ENCODE measurements at regions not wholly inside any gene's neighbourhood (a gene's known extent, or its start where the extent isn't known, plus 50 kb on each side); places are given as distances from the start of the nearest gene placed in this dataset.

DNA sequence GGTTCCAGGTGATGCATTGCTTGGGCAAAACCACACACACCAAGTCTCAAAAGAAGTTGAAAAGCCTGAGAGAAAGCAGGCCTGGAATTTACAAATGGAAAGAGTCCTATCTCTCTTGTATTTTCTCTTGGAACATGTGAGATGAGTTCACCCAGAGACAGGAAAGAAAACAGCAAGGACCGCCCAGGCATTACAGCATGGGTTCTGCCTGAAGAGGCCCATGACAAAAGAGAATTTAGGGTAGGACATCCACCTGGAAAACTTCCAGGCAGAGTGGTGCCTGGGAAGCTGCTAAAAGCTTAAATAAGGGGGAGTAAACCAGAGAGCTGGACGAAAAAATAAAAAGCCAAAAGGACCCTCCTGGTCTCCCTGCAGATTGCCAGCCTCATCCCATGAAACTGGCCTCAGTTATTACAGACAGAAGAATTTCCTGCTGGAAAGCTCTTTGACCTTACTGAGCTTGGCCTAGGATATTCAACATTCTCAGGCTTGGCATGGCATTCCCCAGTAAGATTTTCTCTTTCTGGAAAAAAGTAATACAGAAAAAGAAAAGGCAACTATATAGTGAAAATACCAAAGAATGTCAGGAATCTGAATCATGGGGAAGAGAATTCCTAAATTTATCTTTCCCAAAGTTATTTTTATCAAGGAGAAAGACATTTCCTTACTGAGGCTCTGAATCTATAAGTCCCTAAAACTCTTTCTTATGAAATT is 121.3 kb upstream of the NUDT4 start:
- no peak overlapping the region for H3K4me3 ChIP-seq (replicated peaks; ENCODE audit: low read depth, low read length)
- TF ChIP-seq, protein P1, sequence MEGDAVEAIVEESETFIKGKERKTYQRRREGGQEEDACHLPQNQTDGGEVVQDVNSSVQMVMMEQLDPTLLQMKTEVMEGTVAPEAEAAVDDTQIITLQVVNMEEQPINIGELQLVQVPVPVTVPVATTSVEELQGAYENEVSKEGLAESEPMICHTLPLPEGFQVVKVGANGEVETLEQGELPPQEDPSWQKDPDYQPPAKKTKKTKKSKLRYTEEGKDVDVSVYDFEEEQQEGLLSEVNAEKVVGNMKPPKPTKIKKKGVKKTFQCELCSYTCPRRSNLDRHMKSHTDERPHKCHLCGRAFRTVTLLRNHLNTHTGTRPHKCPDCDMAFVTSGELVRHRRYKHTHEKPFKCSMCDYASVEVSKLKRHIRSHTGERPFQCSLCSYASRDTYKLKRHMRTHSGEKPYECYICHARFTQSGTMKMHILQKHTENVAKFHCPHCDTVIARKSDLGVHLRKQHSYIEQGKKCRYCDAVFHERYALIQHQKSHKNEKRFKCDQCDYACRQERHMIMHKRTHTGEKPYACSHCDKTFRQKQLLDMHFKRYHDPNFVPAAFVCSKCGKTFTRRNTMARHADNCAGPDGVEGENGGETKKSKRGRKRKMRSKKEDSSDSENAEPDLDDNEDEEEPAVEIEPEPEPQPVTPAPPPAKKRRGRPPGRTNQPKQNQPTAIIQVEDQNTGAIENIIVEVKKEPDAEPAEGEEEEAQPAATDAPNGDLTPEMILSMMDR (IDR thresholded peaks at IDR 0.05; ENCODE audit: low read depth, low read length, missing control alignments), result no peak
- DNase-seq (ENCODE audit: extremely low read depth, low read depth), result no peak

DNA sequence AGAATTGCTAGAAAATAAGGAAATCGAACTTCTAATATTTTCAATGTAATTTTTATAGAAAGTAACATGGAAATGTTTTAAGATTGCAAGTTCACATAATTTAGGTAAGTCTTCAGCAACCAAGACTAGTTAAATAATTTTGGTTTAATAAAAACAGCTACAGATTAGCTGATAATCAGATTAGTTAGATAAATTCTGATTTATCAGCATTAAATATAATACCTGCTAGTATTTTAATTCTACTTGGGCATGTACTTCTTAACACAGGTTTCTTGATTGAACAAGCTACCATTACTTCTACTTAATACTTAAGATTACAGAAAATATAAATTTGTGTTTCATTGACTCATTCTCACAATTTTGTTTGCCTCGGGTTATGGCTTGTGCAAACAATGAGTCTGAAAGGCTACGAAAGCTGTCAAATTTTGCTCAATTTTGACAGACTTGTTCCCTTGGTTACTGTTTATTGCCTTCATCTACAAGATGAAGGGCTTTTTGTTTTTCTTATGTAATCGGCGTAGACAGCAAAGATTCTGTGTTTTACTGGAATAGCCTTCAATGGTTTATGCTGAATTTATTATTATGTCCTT is 116.1 kb upstream of the NUDT4 start:
- no peak overlapping the region for H3K4me3 ChIP-seq (replicated peaks; ENCODE audit: low read depth, low read length)
- TF ChIP-seq, protein P1 (IDR thresholded peaks at IDR 0.05; ENCODE audit: low read depth, low read length, missing control alignments), result no peak
- no peak for DNase-seq (ENCODE audit: extremely low read depth, low read depth)

DNA sequence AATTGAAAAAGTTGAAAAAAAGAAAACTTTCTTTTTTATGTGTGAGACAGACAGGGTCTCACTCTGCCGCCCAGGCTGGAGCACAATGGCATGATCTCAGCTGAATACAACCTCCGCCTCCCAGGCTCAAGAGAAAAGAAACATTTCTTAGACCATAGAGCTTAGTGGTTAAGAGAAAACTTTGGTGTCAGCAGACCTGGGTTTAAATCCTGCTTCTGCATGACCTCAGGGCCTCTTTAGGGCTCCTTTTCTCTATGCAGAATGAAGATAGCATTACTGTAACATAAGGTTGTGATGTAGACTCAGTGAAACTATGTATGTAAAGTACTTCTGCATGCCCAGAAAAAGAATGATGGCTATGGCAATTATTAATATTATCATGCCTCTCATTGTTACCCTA is 104.7 kb upstream of the NUDT4 start:
- no peak overlapping the region for H3K4me3 ChIP-seq (replicated peaks; ENCODE audit: low read depth, low read length)
- no peak for DNase-seq (ENCODE audit: extremely low read depth, low read depth)
- TF ChIP-seq, protein P1 (IDR thresholded peaks at IDR 0.05; ENCODE audit: low read depth, low read length, missing control alignments), result no peak

DNA sequence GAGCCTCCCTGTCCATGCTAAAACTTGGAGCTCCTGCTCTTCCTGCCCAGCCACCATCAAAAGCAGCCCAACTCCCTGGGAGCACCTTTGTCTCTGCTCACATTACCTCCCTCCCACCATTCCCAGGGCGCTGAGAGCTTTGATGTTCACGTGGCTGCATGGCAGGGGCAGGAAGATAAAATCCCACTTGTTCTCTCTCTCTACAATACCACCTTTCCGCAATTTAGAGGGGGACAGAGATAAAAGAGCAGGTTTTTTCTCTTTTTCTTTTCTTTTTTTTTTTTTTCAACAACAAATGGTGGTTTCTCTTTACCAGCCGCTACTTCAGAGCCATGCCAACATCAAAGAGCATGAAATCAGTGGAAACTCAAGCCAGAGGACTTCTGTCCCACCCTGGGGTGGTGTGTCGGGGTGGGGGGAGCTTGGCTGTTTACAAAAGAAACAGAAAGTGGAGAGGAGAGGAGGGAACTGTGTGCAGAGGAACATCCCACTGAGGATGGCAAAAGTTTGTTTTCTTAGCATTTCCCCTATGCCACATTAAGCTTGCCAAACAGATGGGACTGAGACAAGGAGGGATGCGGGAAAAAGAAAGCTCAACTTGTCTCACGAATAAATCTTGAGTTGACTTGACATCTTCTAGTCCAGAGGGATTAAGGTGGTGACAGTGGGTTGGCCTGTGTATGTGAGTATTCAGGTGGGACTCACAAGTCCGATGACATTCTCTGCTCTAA is 103.7 kb upstream of the NUDT4 start:
- no peak overlapping the region for H3K4me3 ChIP-seq (replicated peaks; ENCODE audit: low read depth, low read length)
- DNase-seq (ENCODE audit: extremely low read depth, low read depth), result no peak
- TF ChIP-seq, protein P1 (IDR thresholded peaks at IDR 0.05; ENCODE audit: low read depth, low read length, missing control alignments), result no peak

GRCh38 chr12:93274937-93275336 is 102.8 kb upstream of the NUDT4 start:
- TF ChIP-seq, protein P1 (IDR thresholded peaks at IDR 0.05; ENCODE audit: low read depth, low read length, missing control alignments), result no peak
- DNase-seq (ENCODE audit: extremely low read depth, low read depth), result no peak
- H3K4me3 ChIP-seq (replicated peaks; ENCODE audit: low read depth, low read length), result no peak overlapping the region

GRCh38 chr12:93275589-93275988 is 102.1 kb upstream of the NUDT4 start:
- no peak for DNase-seq (ENCODE audit: extremely low read depth, low read depth)
- H3K4me3 ChIP-seq (replicated peaks; ENCODE audit: low read depth, low read length), result no peak overlapping the region
- TF ChIP-seq, protein P1 (IDR thresholded peaks at IDR 0.05; ENCODE audit: low read depth, low read length, missing control alignments), result no peak

All from HFF-Myc (cell line).